ENCODE measurements at regions not wholly inside any gene's neighbourhood (a gene's known extent, or its start where the extent isn't known, plus 50 kb on each side); places are given as distances from the start of the nearest gene placed in this dataset.

GRCh38 chr5:136764601-136765000 lies 399.3 kb upstream of the TRPC7 start:
- intact Hi-C loops (cut with DNase I): no loop called here
- no peak overlapping the region for H3K27ac ChIP-seq
- H3K4me3 ChIP-seq: no peak overlapping the region
- H3K9me3 ChIP-seq: no peaks in the 10 kb centered on the region
- H3K27me3 ChIP-seq: no peaks in the 10 kb centered on the region
- no peaks in the 10 kb centered on the region for H3K36me3 ChIP-seq
- TF ChIP-seq, protein P1, sequence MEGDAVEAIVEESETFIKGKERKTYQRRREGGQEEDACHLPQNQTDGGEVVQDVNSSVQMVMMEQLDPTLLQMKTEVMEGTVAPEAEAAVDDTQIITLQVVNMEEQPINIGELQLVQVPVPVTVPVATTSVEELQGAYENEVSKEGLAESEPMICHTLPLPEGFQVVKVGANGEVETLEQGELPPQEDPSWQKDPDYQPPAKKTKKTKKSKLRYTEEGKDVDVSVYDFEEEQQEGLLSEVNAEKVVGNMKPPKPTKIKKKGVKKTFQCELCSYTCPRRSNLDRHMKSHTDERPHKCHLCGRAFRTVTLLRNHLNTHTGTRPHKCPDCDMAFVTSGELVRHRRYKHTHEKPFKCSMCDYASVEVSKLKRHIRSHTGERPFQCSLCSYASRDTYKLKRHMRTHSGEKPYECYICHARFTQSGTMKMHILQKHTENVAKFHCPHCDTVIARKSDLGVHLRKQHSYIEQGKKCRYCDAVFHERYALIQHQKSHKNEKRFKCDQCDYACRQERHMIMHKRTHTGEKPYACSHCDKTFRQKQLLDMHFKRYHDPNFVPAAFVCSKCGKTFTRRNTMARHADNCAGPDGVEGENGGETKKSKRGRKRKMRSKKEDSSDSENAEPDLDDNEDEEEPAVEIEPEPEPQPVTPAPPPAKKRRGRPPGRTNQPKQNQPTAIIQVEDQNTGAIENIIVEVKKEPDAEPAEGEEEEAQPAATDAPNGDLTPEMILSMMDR (IDR thresholded peaks at IDR 0.05): no peak
- H3K9ac ChIP-seq (ENCODE audit: low read depth in 2 of 2, low read length in 2 of 2): no peak overlapping the region
- H3K4me1 ChIP-seq: no peaks in the 10 kb centered on the region
- no peak for DNase-seq

DNA sequence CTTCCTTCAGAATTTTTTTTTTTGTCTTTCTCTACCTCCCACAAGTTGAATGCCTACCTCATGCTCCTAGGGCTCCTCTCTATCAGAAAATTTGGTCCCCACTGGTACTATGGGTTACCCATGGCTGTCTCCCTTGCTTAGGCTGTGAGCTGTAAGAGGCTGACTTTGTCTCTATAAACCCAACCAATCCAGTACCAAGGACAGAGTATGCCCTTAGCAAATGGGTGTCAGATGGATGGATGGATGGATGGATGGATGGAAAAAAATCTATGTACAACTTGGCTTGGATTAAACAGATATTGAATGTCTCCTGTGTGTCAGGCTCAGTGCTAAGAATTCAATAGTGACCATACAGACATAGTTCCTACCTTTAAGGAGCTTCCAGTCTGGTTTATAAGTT lies 398.2 kb upstream of the TRPC7 start:
- H3K4me1 ChIP-seq: no peaks in the 10 kb centered on the region
- H3K4me3 ChIP-seq: no peak overlapping the region
- DNase-seq: no peak
- H3K27ac ChIP-seq: no peak overlapping the region
- H3K9me3 ChIP-seq: no peaks in the 10 kb centered on the region
- H3K36me3 ChIP-seq: no peaks in the 10 kb centered on the region
- intact Hi-C loops (cut with DNase I): no loop called here
- no peaks in the 10 kb centered on the region for H3K27me3 ChIP-seq
- TF ChIP-seq, protein P1 (IDR thresholded peaks at IDR 0.05): no peak
- H3K9ac ChIP-seq (ENCODE audit: low read depth in 2 of 2, low read length in 2 of 2): no peak overlapping the region

GRCh38 chr5:136754216-136754615 lies 388.9 kb upstream of the TRPC7 start:
- Histone ChIP-seq H3K4me1 (no peaks in the 10 kb centered on the region), H3K4me3 (no peak overlapping the region), H3K36me3 (no peaks in the 10 kb centered on the region), H3K27me3 (no peaks in the 10 kb centered on the region), H3K9ac (ENCODE audit: low read depth in 2 of 2, low read length in 2 of 2) (no peak overlapping the region), H3K27ac (no peak overlapping the region), H3K9me3 (no peaks in the 10 kb centered on the region)
- no peak for DNase-seq
- intact Hi-C loops (cut with DNase I): no loop called here
- TF ChIP-seq, protein P1 (IDR thresholded peaks at IDR 0.05): no peak

DNA sequence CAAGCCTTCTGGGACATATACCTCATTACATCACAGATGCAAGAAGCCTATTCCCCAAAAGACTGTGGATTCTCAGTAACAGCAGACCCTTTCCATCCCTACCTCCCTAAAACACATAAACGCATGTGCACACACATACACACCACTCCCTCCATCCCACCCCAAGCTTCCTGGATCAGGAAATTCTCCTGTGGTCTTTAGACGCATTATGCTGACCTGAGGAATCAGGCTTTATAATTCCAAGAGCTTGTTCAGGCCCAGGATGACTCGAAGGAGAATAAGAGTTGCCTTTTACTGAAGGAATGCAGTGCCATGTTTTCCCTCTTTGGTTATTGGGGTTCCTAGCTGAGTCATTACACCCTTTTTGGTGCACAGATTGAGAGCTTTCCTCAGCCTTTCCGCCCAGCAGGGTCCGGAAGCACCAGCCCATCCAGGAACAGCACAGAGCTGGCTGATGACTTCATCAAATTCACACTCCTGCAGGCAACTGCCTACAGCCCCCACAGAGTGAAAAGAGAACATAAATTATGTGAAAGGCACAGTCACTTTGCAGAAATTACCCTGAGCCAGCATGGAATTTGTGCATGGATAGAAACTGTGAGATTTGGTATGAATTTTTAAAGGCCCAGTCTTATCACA lies 385.0 kb upstream of the TRPC7 start:
- intact Hi-C loops (cut with DNase I): no loop called here
- Histone ChIP-seq H3K9ac (ENCODE audit: low read depth in 2 of 2, low read length in 2 of 2) (no peak overlapping the region), H3K9me3 (no peaks in the 10 kb centered on the region), H3K27me3 (no peaks in the 10 kb centered on the region), H3K4me3 (no peak overlapping the region), H3K27ac (no peak overlapping the region), H3K4me1 (no peaks in the 10 kb centered on the region), H3K36me3 (no peaks in the 10 kb centered on the region)
- no peak for DNase-seq
- TF ChIP-seq, protein P1 (IDR thresholded peaks at IDR 0.05): no peak

GRCh38 chr5:136749016-136749415 lies 383.7 kb upstream of the TRPC7 start:
- Histone ChIP-seq H3K4me3 (no peak overlapping the region), H3K4me1 (no peaks in the 10 kb centered on the region), H3K36me3 (no peaks in the 10 kb centered on the region), H3K27me3 (no peaks in the 10 kb centered on the region), H3K9me3 (no peaks in the 10 kb centered on the region), H3K27ac (no peak overlapping the region), H3K9ac (ENCODE audit: low read depth in 2 of 2, low read length in 2 of 2) (no peak overlapping the region)
- TF ChIP-seq, protein P1 (IDR thresholded peaks at IDR 0.05): no peak
- intact Hi-C loops (cut with DNase I): no loop called here
- DNase-seq: no peak

Data from colonic mucosa (tissue), 4 donors.